ENCODE measurements at regions not wholly inside any gene's neighbourhood (a gene's known extent, or its start where the extent isn't known, plus 50 kb on each side); places are given as distances from the start of the nearest gene placed in this dataset.
"Not testable (repeated sequence)": the region's sequence is repeated elsewhere in the genome, so short reads cannot be mapped to it uniquely, and the experiment has no call there.

DNA sequence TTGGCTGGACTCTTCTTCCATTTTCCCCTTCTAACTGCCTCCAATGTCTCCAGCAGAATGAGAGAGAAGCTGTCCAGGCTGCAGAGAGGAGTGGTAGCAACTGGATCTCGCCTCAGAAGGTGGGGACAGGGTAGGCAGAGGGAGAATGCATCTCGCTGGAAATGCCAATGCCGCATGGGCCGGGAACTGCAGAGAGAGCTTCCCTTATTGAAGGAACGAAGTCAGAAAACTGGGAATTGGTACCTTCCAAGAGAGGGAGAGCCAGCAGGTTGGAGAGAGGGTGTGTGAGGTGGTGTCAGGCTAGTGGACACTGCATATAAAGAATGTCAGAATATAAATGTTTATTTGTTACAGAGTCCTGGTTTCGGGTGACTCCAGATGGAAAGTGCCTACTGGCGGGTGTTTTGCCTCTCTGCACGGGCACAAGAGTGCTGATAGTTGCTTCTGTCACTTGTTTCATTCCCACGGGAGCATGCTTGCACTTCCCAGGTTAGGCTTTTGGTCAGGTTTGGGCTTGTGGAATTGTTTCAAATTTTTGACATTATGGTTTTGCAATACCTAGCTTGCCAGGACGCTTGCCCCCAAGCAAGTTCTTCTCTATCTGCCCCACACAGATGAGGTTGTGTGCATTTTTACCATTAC, 156.8 kb upstream of the STS start:
- no peak for DNase-seq

DNA sequence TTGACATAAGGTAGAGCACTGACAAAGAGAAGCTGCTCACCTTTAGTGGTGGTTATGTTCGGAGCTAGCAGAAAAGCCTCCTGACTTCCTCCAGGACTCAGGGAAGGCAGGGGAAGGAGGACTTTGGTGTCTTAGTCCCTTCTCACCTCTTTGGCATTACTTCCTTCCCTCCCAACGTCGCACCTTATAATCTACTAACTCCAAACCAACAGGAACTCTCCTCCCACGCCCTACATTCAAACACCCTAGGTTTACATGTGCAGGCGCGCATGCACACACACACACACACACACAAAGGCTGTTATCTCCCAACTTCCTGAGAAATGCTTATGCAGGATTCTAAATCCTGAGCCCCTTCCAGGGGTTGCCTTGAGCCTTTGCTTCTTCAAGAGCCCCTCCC, 157.7 kb upstream of the STS start:
- DNase-seq = no peak

DNA sequence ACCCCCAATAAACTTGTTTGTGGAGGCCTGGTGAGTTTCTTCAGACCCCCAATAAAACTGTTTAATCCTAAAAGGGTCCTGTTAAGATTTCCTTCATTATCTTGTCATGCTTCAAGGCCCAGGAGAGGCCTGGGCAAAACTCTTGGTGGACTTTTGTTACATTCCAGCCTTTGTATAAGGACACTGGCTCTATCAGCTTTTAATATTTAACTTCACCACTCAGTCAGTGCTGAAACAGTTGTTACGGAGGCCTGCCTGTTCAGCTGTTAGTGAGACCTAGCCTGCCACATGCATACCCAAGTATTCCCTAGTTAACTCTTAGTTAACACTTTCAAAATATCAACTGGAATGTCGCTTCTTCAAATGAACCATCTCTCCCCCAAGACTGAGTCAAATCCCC, 158.8 kb upstream of the STS start:
- not testable (repeated sequence) for DNase-seq

DNA sequence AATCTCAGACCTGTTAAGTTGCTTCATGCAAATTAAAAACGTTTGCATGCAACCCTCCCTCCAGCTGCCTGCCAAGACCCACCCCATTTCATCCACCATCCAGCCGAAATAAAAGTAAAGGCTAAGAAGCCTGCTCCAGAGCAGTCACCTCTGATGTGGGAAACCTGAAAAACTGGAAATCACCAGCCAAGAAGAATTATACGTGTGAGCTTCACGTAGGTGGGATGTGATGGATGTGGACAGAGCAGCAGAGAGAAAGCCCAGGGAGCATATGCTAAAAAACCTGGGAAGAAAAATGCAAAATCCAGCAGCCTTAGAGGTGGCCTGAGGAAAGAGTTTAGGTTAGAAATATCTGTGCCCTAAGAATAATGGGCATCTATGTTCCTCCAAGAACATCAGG, 160.6 kb upstream of the STS start:
- no peak for DNase-seq

DNA sequence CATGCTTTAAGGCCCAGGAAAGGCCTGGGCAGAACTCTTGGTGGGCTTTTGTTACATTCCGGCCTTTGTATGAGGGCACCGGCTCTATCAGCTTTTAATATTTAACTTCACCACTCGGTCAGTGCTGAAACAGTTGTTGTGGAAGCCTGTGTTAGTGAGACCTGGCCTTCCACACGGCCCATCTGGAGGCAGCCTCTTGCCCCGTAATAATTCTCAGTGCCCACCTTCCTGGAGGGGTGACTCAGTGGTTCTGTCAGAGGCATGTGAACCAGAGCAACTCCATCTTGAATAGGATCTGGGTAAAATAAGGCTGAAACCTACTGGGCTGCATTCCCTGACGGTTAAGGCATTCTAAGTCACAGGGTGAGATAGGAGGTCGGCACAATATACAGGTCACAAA, 162.0 kb upstream of the STS start:
- no peak for DNase-seq

DNA sequence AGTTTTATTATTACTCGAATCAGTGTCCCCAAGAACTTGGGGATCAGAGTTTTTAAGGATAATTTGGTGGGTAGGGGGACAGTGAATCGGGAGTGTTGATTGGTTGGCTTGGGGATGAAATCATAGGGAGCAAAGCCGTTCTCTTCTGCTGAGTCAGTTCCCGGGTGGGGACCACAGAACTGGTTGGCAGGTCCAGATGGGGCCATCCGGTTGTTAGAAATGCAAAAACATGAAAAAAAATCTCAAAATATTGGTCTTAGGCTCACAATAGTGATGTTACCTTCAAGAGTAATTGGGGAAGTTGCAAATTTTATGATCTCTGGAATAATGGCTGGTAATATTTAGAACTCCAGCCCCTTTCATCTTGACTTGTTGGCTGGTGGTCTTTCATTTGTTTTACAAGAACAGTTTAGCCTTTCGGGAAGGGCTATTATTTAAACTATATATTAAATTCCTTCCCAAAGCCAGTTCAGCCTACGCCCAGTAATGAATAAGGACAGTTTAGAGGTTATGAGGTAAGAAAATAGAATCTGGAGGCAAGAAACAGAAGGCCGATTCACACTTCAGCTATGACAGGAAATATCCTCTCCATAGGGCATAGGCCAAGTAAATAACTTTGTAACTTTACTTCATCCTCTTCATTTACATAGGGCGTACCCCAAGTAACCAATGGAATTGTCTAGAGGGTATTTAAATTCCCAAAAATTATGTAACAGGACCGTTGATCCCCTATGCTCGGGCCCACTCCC, 164.1 kb upstream of the STS start:
- DNase-seq = no peak

DNA sequence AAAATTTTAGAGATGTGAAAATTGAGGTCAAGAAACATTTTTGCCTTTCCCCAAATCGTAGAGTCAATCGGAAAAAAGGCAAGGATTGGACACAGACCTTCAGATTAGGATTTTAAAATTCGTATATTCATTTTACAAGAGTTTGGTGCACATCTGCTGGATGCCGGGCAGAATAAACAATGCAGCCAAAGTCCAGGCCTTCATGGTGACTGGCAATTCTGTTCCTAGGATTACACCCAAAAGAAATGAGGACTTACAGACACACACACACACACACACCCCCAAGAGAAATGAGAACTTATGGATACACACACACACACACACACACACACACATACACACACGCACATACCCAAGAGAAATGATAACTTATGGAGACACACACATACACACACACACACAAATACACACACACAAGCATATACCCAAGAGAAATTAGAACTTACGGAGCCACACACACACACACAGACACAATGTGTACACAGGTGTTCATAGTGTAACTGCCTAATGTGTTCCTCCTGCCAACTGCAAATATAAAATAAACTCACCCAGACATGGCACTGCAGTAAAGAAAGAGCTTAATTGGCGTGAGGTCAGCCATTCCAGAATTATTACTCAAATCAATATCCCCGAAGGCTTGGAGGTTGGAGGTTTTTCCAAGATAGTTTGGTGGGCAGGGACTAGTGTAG, 165.7 kb upstream of the STS start:
- no peak for DNase-seq

DNA sequence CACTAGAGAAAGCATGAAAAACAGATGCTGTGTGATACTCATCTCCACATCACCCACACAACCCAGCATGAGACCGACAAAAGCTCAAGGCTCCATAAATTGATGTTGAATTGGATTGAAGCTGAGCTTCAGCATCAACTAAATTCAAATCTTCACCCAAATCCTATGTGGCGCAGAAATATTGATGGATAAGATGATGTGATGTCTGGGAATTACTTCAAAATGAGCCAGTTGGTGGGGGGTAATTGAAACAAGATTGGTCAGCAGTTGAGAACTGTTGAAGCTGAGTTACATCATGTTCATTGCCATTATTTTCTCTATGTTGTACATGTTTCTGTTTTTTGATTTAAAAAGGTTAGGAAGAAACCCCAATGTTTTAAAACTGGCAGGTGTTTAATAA, 166.5 kb upstream of the STS start:
- DNase-seq = no peak

DNA sequence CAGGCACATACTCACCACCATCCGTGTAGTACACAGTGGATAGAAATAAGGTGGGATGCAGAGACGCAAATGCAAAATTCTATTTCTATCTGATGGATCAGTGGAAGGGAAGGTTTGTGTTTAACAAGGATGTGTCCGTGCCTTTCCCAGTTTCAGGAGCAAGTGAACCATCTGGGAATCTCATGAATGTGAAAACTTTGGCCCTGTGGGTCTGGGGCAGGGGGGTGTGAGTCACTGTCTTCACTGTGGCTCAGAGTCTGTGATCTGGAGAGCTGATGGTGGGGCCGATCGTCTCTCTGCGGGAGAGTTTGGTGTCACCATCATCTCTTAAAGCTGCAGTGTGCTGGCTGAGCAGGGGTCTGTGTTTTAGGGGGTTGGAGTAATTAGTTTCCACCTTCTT, 179.3 kb upstream of the STS start:
- DNase-seq = no peak

DNA sequence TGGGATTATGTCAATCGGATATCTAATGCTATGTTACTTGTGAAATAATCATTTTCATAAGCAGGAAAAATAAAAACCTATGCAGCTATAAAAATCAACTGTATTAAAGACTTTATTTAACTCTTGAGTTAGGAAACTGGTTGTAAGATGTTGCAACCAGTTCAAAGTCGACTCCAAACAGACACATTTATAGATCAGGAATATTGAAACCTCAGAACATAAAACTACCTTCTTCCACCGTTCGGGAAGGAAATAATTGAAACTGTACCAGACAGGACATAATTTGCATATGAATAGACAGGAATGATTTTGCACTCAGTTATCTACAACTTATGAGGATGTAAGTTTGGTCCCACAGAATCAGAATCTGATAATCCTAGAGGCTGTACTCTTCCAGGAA, 181.8 kb upstream of the STS start:
- DNase-seq = no peak

DNA sequence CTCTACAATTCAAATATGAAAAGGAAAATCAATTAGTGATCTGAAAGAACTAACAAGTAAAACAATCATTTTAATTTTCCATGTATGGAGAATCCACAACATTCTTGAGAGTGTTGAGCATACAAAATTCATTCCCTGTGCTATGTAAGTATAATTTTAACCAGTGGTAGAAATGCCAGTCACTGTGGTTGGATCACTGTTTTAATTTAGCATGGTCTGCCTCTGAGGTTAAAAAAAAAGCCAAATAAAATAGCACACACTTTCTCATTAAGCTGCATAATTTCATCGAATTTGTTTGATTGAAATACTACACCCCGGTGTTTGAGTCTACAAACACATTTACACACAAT, 185.5 kb upstream of the STS start:
- no peak for DNase-seq

DNA sequence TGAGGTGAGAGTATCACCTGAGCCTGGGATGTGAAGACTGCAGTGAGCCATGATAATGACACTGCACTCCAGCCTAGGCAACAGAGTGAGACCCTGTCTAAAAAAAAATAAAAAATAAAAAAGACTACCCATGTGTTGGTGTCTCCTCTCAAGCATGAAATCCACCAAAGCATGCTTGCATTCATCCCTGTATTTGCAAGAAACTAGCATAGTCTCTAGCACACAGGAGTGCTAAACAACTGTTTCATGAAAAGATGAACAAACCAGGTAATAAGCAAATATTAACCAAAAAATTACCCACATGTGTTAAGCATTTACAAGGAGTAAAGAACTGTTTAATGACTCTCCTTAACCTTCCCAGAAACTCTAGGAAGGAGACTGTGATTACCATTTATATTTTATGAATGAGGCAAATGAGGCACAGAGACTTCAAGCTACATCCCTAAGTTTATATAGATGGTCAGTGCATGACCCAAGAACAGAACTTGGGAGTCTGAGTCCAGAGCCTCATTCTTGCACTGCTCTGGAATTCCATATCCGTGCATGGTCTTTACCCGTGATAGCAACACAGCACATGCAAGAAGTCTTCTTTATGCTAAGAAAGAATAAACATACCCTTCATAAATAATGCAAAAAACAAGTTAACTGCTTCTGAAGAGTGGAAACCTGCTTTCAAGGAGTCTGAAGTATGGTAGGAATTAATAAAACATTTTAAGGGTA, 186.1 kb upstream of the STS start:
- DNase-seq = no peak

DNA sequence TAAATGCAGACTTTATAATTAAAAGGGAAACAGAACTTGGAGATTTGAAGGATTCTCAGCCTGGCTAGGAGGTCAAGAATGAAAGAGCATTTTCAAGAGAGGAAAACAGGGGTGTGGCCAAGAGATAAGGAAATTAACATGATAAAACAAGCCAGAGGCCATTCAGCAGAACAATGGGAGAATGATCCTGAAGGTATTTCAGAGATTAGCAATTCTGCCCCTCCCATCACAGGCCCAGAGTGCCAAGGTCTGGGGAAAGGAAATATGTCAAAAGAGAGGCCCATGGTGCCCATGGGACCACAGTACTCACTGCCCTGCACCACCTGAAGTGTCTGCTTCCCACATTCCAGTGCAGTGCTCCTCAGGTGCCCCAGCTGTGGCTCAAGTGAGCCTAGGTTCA, 188.5 kb upstream of the STS start:
- no peak for DNase-seq

DNA sequence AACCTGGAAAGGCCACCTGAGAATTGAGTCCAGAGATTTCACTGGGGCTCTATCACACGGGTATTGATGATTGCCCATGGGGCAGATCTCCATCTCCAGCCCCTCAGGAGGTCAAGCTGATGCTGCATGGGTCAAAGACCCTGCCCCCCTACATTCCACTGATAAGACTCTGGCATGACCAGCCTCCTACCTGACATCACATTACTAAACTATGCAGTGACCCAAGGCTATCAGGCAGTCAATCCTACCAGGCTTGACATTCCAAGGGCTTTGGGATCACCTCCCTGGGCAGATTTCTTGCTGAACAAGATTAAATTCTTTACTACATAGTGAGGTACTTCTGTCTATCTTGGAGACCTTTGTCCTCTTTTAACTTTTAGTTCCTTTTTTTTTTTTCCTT, 192.7 kb upstream of the STS start:
- no peak for DNase-seq

DNA sequence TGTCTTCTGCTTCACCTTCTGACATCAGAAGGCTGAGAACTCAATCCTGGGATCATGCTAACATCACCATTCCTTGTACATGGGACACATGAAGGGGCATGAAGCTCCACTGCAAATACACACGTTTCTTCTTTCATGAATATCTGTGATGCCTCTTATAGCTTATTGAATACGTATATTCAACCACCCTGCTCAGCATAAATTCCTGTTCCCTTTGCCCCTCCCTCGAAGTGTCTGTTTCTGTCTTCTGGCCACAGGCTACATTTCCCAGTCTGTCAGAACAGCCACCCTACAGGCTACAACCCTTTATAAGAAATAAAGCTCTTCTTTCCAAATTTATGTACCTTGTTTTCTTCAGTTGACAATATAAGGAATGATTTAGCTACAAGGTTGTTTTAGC, 201.3 kb upstream of the STS start:
- no peak for DNase-seq

DNA sequence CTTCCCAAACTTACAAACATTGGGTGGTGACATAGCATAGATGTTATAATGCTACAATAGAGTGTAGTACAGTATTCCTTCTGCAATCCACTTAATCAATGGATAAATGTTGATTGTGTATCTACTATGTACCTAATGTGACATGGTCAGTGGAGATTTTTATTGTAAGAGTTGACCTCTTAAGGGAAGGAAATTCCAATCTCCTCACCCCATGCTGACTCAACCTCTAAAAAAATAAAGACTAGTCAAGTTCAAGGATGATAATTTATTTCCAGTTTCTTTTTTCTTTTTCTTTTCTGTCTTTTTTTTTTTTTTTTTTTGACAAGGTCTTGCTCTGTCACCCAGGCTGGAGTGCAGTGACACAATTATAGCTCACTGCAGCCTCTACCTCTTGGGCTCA, 206.5 kb upstream of the STS start:
- no peak for DNase-seq

DNA sequence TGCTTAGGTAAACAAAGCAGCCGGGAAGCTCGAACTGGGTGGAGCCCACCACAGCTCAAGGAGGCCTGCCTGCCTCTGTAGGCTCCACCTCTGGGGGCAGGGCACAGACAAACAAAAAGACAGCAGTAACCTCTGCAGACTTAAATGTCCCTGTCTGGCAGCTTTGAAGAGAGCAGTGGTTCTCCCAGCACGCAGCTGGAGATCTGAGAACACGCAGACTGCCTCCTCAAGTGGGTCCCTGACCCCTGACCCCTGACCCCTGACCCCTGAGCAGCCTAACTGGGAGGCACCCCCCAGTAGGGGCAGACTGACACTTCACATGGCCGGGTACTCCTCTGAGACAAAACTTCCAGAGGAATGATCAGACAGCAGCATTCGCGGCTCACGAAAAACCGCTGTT, 214.6 kb upstream of the STS start:
- not testable (repeated sequence) for DNase-seq

DNA sequence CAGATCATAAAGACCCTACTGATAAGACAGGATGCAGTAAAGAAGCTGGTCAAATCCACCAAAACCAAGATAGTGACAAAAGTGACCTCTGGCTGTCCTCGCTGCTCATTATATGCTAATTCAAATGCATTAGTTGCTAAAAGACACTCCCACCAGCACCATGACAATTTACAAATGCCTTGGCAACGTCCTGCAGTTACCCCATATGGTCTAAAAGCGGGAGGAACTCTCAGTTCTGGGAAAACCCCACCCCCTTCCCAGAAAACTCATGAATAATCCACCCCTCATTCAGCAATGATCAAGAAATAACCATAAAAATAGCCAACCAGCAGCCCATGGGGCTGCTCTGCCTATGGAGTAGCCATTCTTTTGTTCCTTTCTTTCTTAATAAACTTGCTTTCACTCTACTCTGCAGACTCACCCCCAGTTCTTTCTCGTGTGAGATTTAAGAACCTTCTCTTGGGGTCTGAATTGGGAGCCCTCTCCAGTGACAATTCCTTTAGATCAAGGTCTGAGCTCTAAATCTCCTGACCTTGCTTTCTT, 217.1 kb upstream of the STS start:
- no peak for DNase-seq

DNA sequence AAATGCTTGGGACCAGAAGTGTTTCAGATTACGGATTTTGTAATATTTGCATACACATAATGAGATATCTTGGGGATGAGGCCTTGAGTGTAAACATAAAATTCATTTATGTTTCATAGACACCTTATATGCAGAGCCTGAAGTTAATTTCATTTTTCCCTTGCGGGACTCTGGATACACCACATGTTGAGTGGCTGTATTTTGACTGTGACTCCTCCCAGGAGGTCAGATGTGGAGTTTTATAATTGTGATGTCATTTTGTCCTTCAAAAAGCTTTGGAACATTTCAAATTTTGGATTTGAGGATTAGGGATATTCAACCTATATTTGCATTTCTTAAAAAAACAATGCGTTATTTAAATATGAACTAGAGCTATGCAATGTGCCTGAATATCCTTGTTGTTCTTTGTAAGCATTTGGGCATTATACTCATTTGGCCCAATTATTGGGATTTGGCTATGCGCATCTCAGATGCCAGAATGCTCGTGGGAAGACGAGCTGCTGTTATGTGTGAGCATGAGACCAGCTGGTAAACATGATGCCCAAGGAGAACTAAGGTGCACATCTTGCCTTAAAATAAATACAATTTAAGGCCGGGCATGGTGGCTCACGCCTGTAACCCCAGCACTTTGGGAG, 223.0 kb upstream of the STS start:
- DNase-seq = no peak

DNA sequence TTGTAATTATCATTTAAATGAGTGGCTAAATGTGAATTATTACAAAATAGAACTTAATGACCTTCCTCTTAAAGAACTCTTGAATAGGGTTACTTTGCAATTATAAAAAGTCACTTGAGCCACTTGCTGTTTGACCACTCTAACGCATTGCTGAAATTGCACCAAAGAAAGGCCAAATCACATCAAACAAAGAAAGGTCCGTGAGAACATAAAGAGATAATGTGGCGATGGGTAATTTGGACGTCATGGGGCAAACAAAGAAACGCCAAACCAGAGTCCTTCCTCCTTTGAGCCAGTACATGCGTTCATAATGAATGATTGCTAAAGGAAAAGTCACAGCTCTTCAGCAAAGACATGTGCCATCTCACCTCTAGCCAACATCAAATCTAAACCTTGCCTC, 229.8 kb upstream of the STS start:
- no peak for DNase-seq

DNA sequence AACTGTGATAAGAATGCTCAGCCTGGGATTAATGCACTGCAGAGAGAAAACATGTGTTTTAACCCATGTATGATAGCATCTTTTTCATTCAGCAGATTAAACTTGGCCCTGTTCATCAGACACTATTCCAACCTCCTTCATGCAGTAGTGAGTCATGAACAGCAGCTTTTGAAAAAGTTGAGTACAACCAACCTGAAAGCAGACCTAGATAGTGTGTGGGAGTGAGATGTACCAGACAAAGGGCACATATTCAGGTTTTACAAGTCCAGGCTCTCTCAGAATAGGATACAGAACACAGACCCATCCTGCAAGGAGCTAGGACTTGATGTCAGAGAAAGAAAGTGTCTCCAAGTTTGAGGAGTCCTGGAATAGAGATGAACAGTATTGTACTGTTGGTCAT, 237.3 kb upstream of the STS start:
- DNase-seq = no peak

DNA sequence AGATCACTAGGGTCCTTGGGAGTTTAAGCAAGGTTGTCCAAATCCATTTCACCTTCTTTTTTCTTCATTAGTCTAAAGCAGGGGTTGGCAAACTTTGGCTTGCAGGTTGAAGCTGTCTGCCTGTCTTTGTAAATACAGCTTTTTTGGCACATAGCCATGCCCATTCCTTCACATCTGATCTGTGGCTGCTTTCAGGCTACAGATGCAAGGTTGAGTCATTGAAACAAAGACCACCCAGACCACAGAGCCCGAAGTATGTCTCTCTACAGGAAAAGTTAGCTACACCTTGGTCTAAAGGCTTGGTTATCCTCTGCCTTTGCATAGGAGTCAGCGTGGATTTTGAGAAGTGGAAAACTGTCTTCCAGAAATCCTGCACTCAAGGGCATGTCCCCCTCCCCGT, 238.1 kb upstream of the STS start:
- DNase-seq = no peak

DNA sequence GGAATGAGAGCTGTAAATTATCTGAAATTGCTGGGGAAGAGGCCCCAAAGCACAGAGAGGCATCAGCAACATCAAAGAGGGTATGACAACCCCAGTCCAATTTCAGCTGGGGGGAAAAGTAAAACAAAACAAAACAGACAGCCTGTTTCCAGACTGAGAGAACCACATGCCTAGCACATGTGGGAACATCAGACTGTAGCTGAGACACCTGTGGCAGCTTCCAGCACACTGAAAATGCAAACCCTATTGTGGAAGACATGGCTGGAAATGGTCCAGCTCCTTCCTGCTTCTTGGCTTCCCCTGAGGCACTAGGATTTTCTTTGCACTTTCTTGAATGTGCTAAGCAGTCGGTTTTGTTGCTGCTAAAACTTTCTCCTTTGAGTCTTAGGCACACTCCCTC, 240.9 kb upstream of the STS start:
- no peak for DNase-seq

All from GF-D8 (cell line).